PC-9 (cell line): ENCODE measurements at regions not wholly inside any gene's neighbourhood (a gene's known extent, or its start where the extent isn't known, plus 50 kb on each side); places are given as distances from the start of the nearest gene placed in this dataset.

ENCODE experiments used
- CTCF ChIP-seq: fragments of 200-600 bp; sonication (generic); conservative IDR thresholded peaks from 2 replicates; pipeline ENCODE4 v1.6.1; 2017; ENCODE audit warnings: mixed run types, antibody characterized with exemption, mild to moderate bottlenecking, moderate library complexity
- EZH2 ChIP-seq: fragments of 200-600 bp; sonication (generic); IDR thresholded peaks from 2 replicates; pipeline ENCODE4 v1.8.0; 2017; ENCODE audit warnings: antibody characterized with exemption, low read depth

GRCh38 chr3:187448674-187449073 is 80.5 kb downstream of the RTP4 start:
- TF ChIP-seq CTCF (no peak), EZH2 (no peak)
